Spleen (tissue), 11 donors: ENCODE measurements at regions not wholly inside any gene's neighbourhood (a gene's known extent, or its start where the extent isn't known, plus 50 kb on each side); places are given as distances from the start of the nearest gene placed in this dataset.

ENCODE experiments used
- DNase-seq: peaks from one replicate; pipeline ENCODE4 v3.0.0-alpha.2; 2020
- H3K27ac ChIP-seq, 8 donors: fragments of 200-600 bp; sonication (generic) in 7 of 8; 1 replicate in 4 of 8; 2 replicates in 4 of 8; pipeline versions ENCODE4 v1.5.0 to v1.8.0; 2016 to 2021; ENCODE audit warnings: inconsistent platforms in 4 of 8, mild to moderate bottlenecking in 4 of 8, moderate library complexity in 1 of 8
- H3K27me3 ChIP-seq, 7 donors: fragments of 200-600 bp; sonication (generic) in 6 of 7; replicated peaks in 1 of 7; 1 replicate in 4 of 7; 2 replicates in 3 of 7; pipeline versions ENCODE4 v1.5.0 to v1.8.0; 2016 to 2021; ENCODE audit warnings: inconsistent platforms in 3 of 7, mild to moderate bottlenecking in 1 of 7
- H3K36me3 ChIP-seq, 6 donors: fragments of 200-600 bp; sonication (generic) in 5 of 6; 1 replicate in 4 of 6; 2 replicates in 2 of 6; pipeline versions ENCODE4 v1.5.0 to v1.8.0; 2016 to 2021; ENCODE audit warnings: inconsistent platforms in 2 of 6
- H3K4me1 ChIP-seq, 6 donors: fragments of 200-600 bp; sonication (generic) in 5 of 6; 1 replicate in 3 of 6; 2 replicates in 3 of 6; pipeline versions ENCODE4 v1.5.0 to v1.8.0; 2016 to 2021; ENCODE audit warnings: inconsistent platforms in 3 of 6
- H3K4me3 ChIP-seq, 8 donors: fragments of 200-600 bp; sonication (generic) in 7 of 8; 1 replicate in 4 of 8; 2 replicates in 4 of 8; pipeline versions ENCODE4 v1.5.0 to v1.8.0; 2016 to 2021; ENCODE audit warnings: inconsistent platforms in 4 of 8, mild to moderate bottlenecking in 4 of 8, moderate library complexity in 2 of 8
- H3K9me3 ChIP-seq, 8 donors: fragments of 200-600 bp; sonication (generic) in 7 of 8; 1 replicate in 4 of 8; 2 replicates in 4 of 8; pipeline versions ENCODE4 v1.5.0 to v1.8.0; 2016 to 2021; ENCODE audit warnings: inconsistent platforms in 4 of 8
- POLR2A ChIP-seq, 3 donors: fragments of 450-650 bp; IDR thresholded peaks; one replicate each; pipeline ENCODE4 v1.5.1; 2017; ENCODE audit warnings: antibody characterized with exemption in 3 of 3, mild to moderate bottlenecking in 1 of 3
- POLR2AphosphoS5 ChIP-seq, 3 donors: sonication (generic); formaldehyde crosslinking; IDR thresholded peaks; one replicate each; pipeline ENCODE4 v1.5.1; 2017; ENCODE audit warnings: antibody characterized with exemption in 3 of 3
- WGBS, 5 donors: extraction: QIAGEN DNeasy Blood & Tissue Kit in 3 of 5; methylation state at CpG; one replicate each; pipeline versions ENCODE4 v1.1.5 to v1.1.7; 2013 to 2018; 5-methylcytosine and 5-hydroxymethylcytosine counted together
- intact Hi-C: fragments of 100-400 bp; cut with DNase I; formaldehyde crosslinking; loops from one replicate; pipeline ENCODE4 v1.15.0; 2023; ENCODE audit warnings: low total_unique reads
- TF ChIP-seq, protein P1 (sequence below), 11 experiments: fragments of 200-600 bp in 7 of 11; fragments of 450-650 bp in 4 of 11; sonication (generic) in 4 of 11; IDR thresholded peaks in 8 of 11; conservative IDR thresholded peaks in 3 of 11; 1 replicate in 7 of 11; 2 replicates in 4 of 11; pipeline versions ENCODE4 v1.4.0 to v1.8.0; 2016 to 2021; ENCODE audit warnings: antibody characterized with exemption in 11 of 11, inconsistent platforms in 4 of 11, mild to moderate bottlenecking in 1 of 11
- donor health status: healthy with polysubstance abuse.
- donor health status: DM: no; HTN: no; CAD: no; lungs with moderate emphysema.
- donor health status: DM: no; HTN: no; CAD: no.
- donor health status: Bipolar disorder and iron deficiency.
- donor health status: healthy.
- donor health status: DM: no; HTN: no; CAD: no.
- donor health status: DM: yes; HTN: yes; CAD: no.

DNA sequence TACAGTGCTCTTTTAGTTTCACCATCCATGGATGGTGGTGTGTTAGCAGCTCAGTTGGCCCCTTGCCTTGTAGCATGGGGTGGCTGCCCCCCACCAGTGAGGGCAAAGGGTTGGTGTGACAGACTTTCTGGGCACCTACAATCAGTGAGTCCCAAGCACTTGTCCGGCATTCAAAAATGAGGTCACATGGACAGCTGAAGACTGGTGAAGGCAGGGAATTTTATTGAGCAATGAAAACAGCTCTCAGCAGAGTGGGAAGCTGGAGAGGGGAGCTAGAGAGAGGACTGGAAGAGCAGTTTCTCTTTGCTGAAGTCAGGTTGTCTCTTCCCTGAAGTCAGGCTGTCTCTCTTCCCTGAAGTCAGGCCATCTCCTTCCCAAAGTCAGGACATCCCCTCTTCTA is 1053.2 kb downstream of the SLITRK1 start:
- Histone ChIP-seq H3K36me3 (no peaks in the 10 kb centered on the region), H3K4me3 (no peak overlapping the region), H3K27ac (no peak overlapping the region), H3K4me1 (no peaks in the 10 kb centered on the region), H3K27me3 (no peaks in the 10 kb centered on the region), H3K9me3 (no peaks in the 10 kb centered on the region)
- 92 to 100% (median 100%) methylated on average over 1 of the region's 1 CpG for WGBS, 5 donors
- DNase-seq: no peak
- intact Hi-C loops: no loop called here
- TF ChIP-seq POLR2AphosphoS5 (IDR thresholded peaks at IDR 0.05) (no peak), POLR2A (IDR thresholded peaks at IDR 0.05) (no peak)
- TF ChIP-seq, protein P1, sequence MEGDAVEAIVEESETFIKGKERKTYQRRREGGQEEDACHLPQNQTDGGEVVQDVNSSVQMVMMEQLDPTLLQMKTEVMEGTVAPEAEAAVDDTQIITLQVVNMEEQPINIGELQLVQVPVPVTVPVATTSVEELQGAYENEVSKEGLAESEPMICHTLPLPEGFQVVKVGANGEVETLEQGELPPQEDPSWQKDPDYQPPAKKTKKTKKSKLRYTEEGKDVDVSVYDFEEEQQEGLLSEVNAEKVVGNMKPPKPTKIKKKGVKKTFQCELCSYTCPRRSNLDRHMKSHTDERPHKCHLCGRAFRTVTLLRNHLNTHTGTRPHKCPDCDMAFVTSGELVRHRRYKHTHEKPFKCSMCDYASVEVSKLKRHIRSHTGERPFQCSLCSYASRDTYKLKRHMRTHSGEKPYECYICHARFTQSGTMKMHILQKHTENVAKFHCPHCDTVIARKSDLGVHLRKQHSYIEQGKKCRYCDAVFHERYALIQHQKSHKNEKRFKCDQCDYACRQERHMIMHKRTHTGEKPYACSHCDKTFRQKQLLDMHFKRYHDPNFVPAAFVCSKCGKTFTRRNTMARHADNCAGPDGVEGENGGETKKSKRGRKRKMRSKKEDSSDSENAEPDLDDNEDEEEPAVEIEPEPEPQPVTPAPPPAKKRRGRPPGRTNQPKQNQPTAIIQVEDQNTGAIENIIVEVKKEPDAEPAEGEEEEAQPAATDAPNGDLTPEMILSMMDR (IDR thresholded peaks at IDR 0.05 in 8 of 11, conservative IDR thresholded peaks at IDR 0.05 in 3 of 11): no peak

DNA sequence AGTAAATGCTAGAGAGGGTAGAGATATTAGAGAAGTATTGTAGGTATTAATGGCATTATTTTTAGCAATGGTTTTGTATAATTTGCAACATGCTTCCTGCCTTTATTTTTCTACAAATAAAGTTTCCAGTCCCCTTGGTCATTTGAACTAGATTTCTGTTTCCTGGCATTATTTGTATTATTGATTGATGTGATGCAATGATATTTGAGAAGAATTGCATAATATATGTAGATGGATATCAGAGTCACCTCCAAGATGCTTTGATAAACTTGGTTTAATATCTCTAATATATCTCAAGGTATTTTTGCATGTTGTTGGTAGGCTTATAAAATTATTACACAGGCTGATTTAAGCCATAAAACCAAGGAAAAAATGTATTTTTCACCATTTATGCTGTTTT is 1054.5 kb downstream of the SLITRK1 start:
- intact Hi-C loops: no loop called here
- no peak overlapping the region for H3K27ac ChIP-seq
- no peak for DNase-seq
- no peaks in the 10 kb centered on the region for H3K27me3 ChIP-seq
- TF ChIP-seq, protein P1 (IDR thresholded peaks at IDR 0.05 in 8 of 11, conservative IDR thresholded peaks at IDR 0.05 in 3 of 11): no peak
- TF ChIP-seq POLR2A (IDR thresholded peaks at IDR 0.05) (no peak), POLR2AphosphoS5 (IDR thresholded peaks at IDR 0.05) (no peak)
- H3K4me1 ChIP-seq: no peaks in the 10 kb centered on the region
- H3K36me3 ChIP-seq: no peaks in the 10 kb centered on the region
- H3K4me3 ChIP-seq: no peak overlapping the region
- no peaks in the 10 kb centered on the region for H3K9me3 ChIP-seq

DNA sequence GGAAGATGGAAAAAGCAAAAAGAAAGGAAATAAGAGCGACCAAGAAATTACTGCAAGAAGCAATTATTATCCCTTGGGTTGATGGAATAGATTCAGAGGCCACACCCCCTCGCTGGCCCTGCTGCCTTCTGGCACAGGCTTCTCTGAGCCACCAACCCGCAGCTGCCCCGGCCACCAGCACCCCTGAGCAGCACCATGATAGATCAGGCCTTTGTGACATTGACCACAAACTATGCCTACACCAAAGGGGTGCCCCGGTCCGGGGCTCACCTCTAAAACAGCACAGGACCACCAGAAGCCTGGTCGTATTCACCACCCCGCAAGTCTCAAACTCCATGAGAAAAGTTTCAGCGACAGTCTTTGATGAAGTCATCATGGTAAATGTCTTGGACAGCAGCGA is 1059.3 kb downstream of the SLITRK1 start:
- Histone ChIP-seq H3K9me3 (no peaks in the 10 kb centered on the region), H3K36me3 (no peaks in the 10 kb centered on the region), H3K27me3 (no peaks in the 10 kb centered on the region), H3K27ac (no peak overlapping the region), H3K4me1 (no peaks in the 10 kb centered on the region), H3K4me3 (no peak overlapping the region)
- intact Hi-C loops: no loop called here
- TF ChIP-seq, protein P1 (IDR thresholded peaks at IDR 0.05 in 8 of 11, conservative IDR thresholded peaks at IDR 0.05 in 3 of 11): no peak
- no peak for TF ChIP-seq POLR2A (IDR thresholded peaks at IDR 0.05)
- no peak for TF ChIP-seq POLR2AphosphoS5 (IDR thresholded peaks at IDR 0.05)
- WGBS, 5 donors: 84 to 93% (median 85%) methylated on average over 10 of the region's 10 CpGs
- no peak for DNase-seq

DNA sequence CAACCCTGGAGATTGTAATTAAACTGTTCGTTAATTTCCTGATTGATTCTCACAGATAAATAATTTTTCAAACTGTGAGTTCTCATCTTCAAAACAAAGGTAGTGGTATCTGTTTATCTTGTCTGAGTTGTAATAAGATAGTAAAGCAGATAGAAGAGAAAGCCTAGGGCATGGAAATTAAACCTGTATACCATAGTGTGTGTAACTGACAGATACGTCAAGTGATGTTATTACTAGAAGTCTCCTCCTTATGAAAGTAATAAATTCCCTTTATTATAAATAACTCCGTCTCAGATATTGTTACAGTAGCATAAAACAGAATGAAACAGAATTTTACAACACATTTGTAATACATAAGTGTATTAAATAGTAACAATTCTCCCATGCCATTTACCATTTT is 1065.1 kb downstream of the SLITRK1 start:
- Histone ChIP-seq H3K27ac (no peak overlapping the region), H3K9me3 (peaks cover 0 to 20% (median 6%) of the 10 kb centered on the region in 8 donors), H3K27me3 (no peaks in the 10 kb centered on the region), H3K36me3 (no peaks in the 10 kb centered on the region), H3K4me3 (no peak overlapping the region), H3K4me1 (no peaks in the 10 kb centered on the region)
- no peak for TF ChIP-seq POLR2A (IDR thresholded peaks at IDR 0.05)
- TF ChIP-seq POLR2AphosphoS5 (IDR thresholded peaks at IDR 0.05): no peak
- TF ChIP-seq, protein P1 (IDR thresholded peaks at IDR 0.05 in 8 of 11, conservative IDR thresholded peaks at IDR 0.05 in 3 of 11): no peak
- DNase-seq: no peak
- intact Hi-C loops: no loop called here
- WGBS, 5 donors: 75 to 90% (median 80%) methylated on average over 3 of the region's 3 CpGs
